ENCODE measurements at regions not wholly inside any gene's neighbourhood (a gene's known extent, or its start where the extent isn't known, plus 50 kb on each side); places are given as distances from the start of the nearest gene placed in this dataset.
A peak's percentile ranks its signal among the peaks of the same experiment; 100 is the strongest.

- no peaks in the 10 kb centered on the region for H3K4me1 ChIP-seq
- no peaks in the 10 kb centered on the region for H3K36me3 ChIP-seq
- no peak for FAIRE-seq
- ATAC-seq: no peak
- H3K4me3 ChIP-seq: no peak overlapping the region
- intact Hi-C loops (cut with DNase I): loop anchor here in 1 of 3 donors (5.0 kb wide), 1 partner anchor 204 kb away; no protein-coding TSS in a partner anchor
- no peak for TF ChIP-seq CTCF (IDR thresholded peaks at IDR 0.05)
- no peaks in the 10 kb centered on the region for H3K27me3 ChIP-seq
- H3K27ac ChIP-seq: no peak overlapping the region
- no peaks in the 10 kb centered on the region for H3K9me3 ChIP-seq
- no peak for DNase-seq
- WGBS, 2 donors: 83 to 89% methylated on average over 7 of the region's 7 CpGs
Measured at GRCh38 chr3:150293401-150294001, 114.6 kb upstream of the TSC22D2 start.

GRCh38 chr3:150292891-150293290, 115.2 kb upstream of the TSC22D2 start:
- FAIRE-seq: no peak
- 95% methylated on average over 4 of the region's 4 CpGs for WGBS, 2 donors
- H3K4me3 ChIP-seq: no peak overlapping the region

GRCh38 chr3:150291515-150291914, 116.6 kb upstream of the TSC22D2 start:
- FAIRE-seq: no peak
- intact Hi-C loops (cut with DNase I): loop anchor here in 1 of 3 donors (5.0 kb wide), 1 partner anchor 206 kb away; no protein-coding TSS in a partner anchor

More at GRCh38 chr3:150292891-150293290, 115.2 kb upstream of the TSC22D2 start:
- intact Hi-C loops (cut with DNase I): loop anchor here in 1 of 3 donors (5.0 kb wide), 1 partner anchor 204 kb away; no protein-coding TSS in a partner anchor
- TF ChIP-seq CTCF (IDR thresholded peaks at IDR 0.05): no peak
- H3K4me1 ChIP-seq: no peaks in the 10 kb centered on the region
- H3K9me3 ChIP-seq: no peaks in the 10 kb centered on the region
- no peaks in the 10 kb centered on the region for H3K36me3 ChIP-seq
- ATAC-seq: no peak
- H3K27me3 ChIP-seq: no peaks in the 10 kb centered on the region
- DNase-seq: no peak
- H3K27ac ChIP-seq: no peak overlapping the region

GRCh38 chr3:150286390-150287147, 121.5 kb upstream of the TSC22D2 start:
- H3K4me3 ChIP-seq: no peak overlapping the region
- intact Hi-C loops (cut with DNase I): loop anchor here in 1 of 3 donors (10.0 kb wide), 1 partner anchor 208 kb away; no protein-coding TSS in a partner anchor
- WGBS, 2 donors: 22 to 45% methylated on average over 6 of the region's 6 CpGs
- H3K27me3 ChIP-seq: no peaks in the 10 kb centered on the region
- no peak overlapping the region for H3K27ac ChIP-seq
- no peaks in the 10 kb centered on the region for H3K9me3 ChIP-seq
- TF ChIP-seq CTCF (IDR thresholded peaks at IDR 0.05): peak; percentile 32 to 62 (median 44)
- no peaks in the 10 kb centered on the region for H3K36me3 ChIP-seq
- H3K4me1 ChIP-seq: no peaks in the 10 kb centered on the region
- DNase-seq: peak in 2 of 6 donors; percentile 14 to 17
- no peak for FAIRE-seq
- peak; percentile 90 to 97 (median 94) for ATAC-seq

More at GRCh38 chr3:150291515-150291914, 116.6 kb upstream of the TSC22D2 start:
- Histone ChIP-seq H3K36me3 (no peaks in the 10 kb centered on the region), H3K4me1 (no peaks in the 10 kb centered on the region), H3K4me3 (no peak overlapping the region), H3K27ac (no peak overlapping the region), H3K27me3 (no peaks in the 10 kb centered on the region), H3K9me3 (no peaks in the 10 kb centered on the region)
- no peak for TF ChIP-seq CTCF (IDR thresholded peaks at IDR 0.05)
- no peak for ATAC-seq
- DNase-seq: no peak
